ENCODE measurements at regions not wholly inside any gene's neighbourhood (a gene's known extent, or its start where the extent isn't known, plus 50 kb on each side); places are given as distances from the start of the nearest gene placed in this dataset.

DNA sequence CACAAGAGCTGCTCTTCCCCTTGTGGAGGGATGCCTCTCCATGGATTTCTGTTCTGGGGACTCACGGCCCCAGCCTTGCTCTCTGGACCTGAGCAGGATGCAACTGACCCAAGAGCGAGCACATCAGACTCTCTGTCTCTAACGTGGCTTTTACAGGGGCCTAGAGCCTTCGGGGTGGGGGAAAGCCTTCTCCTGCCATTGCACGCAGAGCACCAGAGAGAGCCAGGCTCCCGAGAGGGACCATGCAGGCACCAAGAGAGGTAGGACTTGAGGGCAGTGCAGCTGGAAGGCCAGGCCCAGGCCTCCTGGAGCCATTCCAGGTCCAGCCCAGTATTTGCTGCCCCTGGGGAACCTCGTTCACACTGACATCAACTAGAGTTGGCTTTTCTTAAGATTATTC, 475.6 kb upstream of the MYT1L start:
- no peak for DNase-seq (ENCODE audit: low spot score in 2 of 2)
- TF ChIP-seq, protein P1, sequence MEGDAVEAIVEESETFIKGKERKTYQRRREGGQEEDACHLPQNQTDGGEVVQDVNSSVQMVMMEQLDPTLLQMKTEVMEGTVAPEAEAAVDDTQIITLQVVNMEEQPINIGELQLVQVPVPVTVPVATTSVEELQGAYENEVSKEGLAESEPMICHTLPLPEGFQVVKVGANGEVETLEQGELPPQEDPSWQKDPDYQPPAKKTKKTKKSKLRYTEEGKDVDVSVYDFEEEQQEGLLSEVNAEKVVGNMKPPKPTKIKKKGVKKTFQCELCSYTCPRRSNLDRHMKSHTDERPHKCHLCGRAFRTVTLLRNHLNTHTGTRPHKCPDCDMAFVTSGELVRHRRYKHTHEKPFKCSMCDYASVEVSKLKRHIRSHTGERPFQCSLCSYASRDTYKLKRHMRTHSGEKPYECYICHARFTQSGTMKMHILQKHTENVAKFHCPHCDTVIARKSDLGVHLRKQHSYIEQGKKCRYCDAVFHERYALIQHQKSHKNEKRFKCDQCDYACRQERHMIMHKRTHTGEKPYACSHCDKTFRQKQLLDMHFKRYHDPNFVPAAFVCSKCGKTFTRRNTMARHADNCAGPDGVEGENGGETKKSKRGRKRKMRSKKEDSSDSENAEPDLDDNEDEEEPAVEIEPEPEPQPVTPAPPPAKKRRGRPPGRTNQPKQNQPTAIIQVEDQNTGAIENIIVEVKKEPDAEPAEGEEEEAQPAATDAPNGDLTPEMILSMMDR (IDR thresholded peaks at IDR 0.05) = no peak
- intact Hi-C loops (cut with DNase I) = no loop called here

DNA sequence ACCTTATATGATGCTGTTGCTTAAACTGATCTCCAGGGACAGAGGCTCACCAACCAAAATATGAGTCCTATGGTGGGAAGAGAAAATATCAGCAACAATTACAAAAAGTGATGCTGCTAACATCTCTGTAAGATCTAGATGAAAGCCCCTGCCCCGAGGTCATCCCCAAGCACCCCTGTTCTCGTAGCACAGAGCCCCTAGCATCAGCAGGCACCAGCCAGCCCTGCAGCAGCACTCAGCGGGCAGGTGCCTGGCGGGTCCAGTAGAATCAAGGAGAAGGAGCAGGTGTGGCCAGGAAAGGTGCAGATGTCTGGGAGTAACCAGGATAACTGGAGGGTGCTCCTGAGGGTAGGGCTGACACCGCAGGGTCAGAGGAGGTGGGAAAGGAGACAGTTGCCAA, 474.2 kb upstream of the MYT1L start:
- Histone ChIP-seq H3K27me3 (no peaks in the 10 kb centered on the region), H3K27ac (no peak overlapping the region), H3K9me3 (no peaks in the 10 kb centered on the region), H3K4me1 (no peaks in the 10 kb centered on the region), H3K4me3 (no peak overlapping the region), H3K36me3 (no peaks in the 10 kb centered on the region)
- DNase-seq (ENCODE audit: low spot score in 2 of 2) = no peak
- intact Hi-C loops (cut with DNase I) = no loop called here
- TF ChIP-seq, protein P1 (IDR thresholded peaks at IDR 0.05) = no peak

More for the DNA sequence above, 475.6 kb upstream of the MYT1L start:
- Histone ChIP-seq H3K27ac (no peak overlapping the region), H3K9me3 (no peaks in the 10 kb centered on the region), H3K36me3 (no peaks in the 10 kb centered on the region), H3K27me3 (no peaks in the 10 kb centered on the region), H3K4me3 (no peak overlapping the region), H3K4me1 (no peaks in the 10 kb centered on the region)

DNA sequence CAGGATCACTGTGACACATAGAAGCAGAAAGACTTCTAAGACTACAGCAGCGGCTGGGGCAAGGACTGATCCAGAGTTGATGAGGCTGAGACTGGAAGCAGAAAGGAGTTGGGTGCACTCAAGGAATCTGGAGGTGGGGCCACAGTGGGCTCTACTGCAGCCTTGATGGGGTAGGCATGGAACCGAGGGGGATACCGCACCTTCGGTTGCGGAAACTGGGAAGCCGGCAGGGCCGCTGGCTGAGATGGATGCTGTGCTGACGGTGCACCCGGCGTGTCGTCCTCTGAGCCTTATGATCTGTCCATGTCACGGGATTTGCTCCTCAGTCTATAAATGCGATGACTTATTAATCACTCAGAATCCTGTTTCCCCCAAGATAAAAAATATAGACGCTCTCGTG, 473.5 kb upstream of the MYT1L start:
- TF ChIP-seq, protein P1 (IDR thresholded peaks at IDR 0.05) = no peak
- no peak overlapping the region for H3K4me3 ChIP-seq
- DNase-seq (ENCODE audit: low spot score in 2 of 2) = no peak

DNA sequence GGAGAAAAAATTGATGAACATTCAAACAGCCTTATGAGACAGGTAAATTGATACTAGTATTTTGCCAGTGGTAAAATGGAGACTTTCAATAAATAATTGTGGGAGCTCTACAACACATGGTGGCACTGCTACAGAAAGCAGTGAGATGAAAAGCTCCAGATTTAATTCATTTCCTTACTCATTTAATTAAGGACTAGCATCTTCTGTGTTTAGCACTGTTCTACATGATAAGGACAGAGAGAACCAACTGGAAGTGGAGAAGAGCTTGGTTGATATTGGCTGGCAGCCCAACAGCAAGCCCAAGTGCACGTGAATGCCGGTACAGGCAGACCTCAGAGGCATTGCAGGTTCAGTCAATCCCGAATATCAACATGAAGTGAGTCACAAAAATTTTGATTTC, 470.4 kb upstream of the MYT1L start:
- no peak for DNase-seq (ENCODE audit: low spot score in 2 of 2)
- no peaks in the 10 kb centered on the region for H3K36me3 ChIP-seq
- no peak overlapping the region for H3K27ac ChIP-seq
- intact Hi-C loops (cut with DNase I) = no loop called here
- no peaks in the 10 kb centered on the region for H3K4me1 ChIP-seq
- TF ChIP-seq, protein P1 (IDR thresholded peaks at IDR 0.05) = no peak
- H3K4me3 ChIP-seq = no peak overlapping the region
- H3K9me3 ChIP-seq = no peaks in the 10 kb centered on the region
- H3K27me3 ChIP-seq = no peaks in the 10 kb centered on the region

More for the DNA sequence above, 473.5 kb upstream of the MYT1L start:
- H3K9me3 ChIP-seq = no peaks in the 10 kb centered on the region
- no peaks in the 10 kb centered on the region for H3K27me3 ChIP-seq
- H3K36me3 ChIP-seq = no peaks in the 10 kb centered on the region
- no peak overlapping the region for H3K27ac ChIP-seq
- no peaks in the 10 kb centered on the region for H3K4me1 ChIP-seq
- intact Hi-C loops (cut with DNase I) = no loop called here

DNA sequence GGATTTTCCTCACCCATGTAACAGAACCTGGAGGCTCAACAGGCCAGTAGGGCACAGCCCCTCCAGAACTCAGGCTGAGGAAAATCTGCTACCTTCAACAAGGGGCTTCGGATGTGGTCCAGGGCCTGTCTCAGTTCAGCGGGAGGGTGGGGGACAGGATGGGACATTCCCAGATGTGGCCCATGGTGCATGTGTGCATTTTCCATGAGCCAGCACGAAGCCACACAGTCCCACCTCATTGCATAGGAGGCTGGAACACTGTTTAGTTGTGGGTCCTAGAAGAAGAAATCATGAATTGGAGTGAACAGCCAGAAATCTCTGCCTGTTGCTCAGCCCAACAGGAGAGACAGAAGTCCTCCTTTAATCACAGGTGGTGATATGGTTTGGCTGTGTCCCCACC, 469.6 kb upstream of the MYT1L start:
- H3K27ac ChIP-seq = no peak overlapping the region
- no peaks in the 10 kb centered on the region for H3K9me3 ChIP-seq
- intact Hi-C loops (cut with DNase I) = no loop called here
- TF ChIP-seq, protein P1 (IDR thresholded peaks at IDR 0.05) = no peak
- H3K4me3 ChIP-seq = no peak overlapping the region
- DNase-seq (ENCODE audit: low spot score in 2 of 2) = no peak
- no peaks in the 10 kb centered on the region for H3K27me3 ChIP-seq
- H3K4me1 ChIP-seq = no peaks in the 10 kb centered on the region
- H3K36me3 ChIP-seq = no peaks in the 10 kb centered on the region

DNA sequence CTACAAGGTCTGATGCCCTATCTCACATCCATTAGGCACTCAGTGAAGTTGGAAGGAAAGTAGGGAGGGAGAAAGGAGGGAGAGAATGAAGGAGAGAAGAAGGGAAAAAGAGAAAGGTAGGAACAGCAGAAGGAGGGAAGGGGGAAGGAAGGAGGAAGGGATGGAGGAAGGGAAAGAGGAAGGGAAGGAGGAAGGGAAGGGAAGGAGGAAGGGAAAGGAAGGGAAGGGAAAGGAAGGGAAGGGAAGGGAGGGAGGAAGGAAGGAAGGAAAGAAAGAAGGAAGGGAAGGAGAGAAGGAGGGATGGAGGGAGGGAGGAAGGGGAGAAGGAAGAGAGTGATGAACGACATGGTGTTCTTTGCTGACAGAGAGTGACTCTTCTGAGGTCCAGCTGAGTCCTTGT, 468.9 kb upstream of the MYT1L start:
- Histone ChIP-seq H3K4me3 (no peak overlapping the region), H3K4me1 (no peaks in the 10 kb centered on the region), H3K27me3 (no peaks in the 10 kb centered on the region), H3K9me3 (no peaks in the 10 kb centered on the region), H3K27ac (no peak overlapping the region), H3K36me3 (no peaks in the 10 kb centered on the region)
- intact Hi-C loops (cut with DNase I) = no loop called here
- no peak for DNase-seq (ENCODE audit: low spot score in 2 of 2)
- TF ChIP-seq, protein P1 (IDR thresholded peaks at IDR 0.05) = no peak
